ENCODE measurements at regions not wholly inside any gene's neighbourhood (a gene's known extent, or its start where the extent isn't known, plus 50 kb on each side); places are given as distances from the start of the nearest gene placed in this dataset.
"Not testable (repeated sequence)": the region's sequence is repeated elsewhere in the genome, so short reads cannot be mapped to it uniquely, and the experiment has no call there.

DNA sequence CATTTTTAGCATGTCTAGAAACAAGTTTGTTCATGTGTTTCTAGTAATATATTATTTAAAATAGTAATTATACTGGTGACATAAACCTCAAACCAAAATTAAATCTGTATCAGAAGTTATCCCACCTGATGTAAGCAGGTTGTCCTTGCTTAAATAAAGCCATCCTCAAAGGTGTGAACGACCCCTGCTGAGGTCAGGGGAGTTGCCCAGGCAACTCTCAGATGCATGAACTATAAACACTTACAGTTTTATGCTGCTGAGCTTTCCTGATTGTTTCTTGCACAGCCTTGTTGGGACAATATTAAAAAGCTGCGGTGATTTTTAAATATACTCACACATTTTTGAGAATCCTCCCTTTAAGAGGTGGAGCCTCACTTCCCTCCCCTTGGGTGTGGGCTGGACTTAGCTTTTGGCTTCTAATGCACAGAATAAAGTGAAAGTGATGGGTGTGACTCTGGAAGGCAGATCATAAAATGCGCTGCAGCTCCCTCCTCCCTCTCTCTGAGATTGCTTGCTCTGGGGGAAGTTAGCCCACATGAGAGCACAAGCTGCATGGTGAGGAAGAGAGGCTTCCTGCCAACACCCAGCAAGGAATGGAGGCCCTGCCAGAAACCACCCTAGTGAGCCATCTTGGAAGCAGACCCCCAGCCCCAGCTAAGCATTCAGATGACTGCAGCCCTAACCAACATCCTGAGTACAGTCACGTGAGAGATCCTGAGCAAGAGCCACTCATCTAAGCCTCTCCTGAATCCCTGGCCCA is 152.7 kb downstream of the SKIDA1 start:
- Histone ChIP-seq H3K27ac (ENCODE audit: low read length) (no peak overlapping the region), H3K4me2 (ENCODE audit: low read length) (peak overlapping the region; percentile 55), H3K79me2 (ENCODE audit: low read length) (no peaks in the 10 kb centered on the region), H3K9me3 (ENCODE audit: insufficient read depth, low read length) (no peaks in the 10 kb centered on the region), H3K4me1 (ENCODE audit: low read length) (peaks cover 8% of the 10 kb centered on the region), H3K9ac (ENCODE audit: low read length) (no peak overlapping the region), H3K4me3 (ENCODE audit: low read length) (no peak overlapping the region), H3K36me3 (replicated peaks; ENCODE audit: low read depth, low read length) (no peaks in the 10 kb centered on the region), H4K20me1 (ENCODE audit: insufficient read depth, low read length) (no peaks in the 10 kb centered on the region), H3K27me3 (ENCODE audit: low read depth, low read length) (no peaks in the 10 kb centered on the region), H2AFZ (ENCODE audit: low read depth, low read length) (peak overlapping the region; percentile 69)
- TF ChIP-seq, protein P1, sequence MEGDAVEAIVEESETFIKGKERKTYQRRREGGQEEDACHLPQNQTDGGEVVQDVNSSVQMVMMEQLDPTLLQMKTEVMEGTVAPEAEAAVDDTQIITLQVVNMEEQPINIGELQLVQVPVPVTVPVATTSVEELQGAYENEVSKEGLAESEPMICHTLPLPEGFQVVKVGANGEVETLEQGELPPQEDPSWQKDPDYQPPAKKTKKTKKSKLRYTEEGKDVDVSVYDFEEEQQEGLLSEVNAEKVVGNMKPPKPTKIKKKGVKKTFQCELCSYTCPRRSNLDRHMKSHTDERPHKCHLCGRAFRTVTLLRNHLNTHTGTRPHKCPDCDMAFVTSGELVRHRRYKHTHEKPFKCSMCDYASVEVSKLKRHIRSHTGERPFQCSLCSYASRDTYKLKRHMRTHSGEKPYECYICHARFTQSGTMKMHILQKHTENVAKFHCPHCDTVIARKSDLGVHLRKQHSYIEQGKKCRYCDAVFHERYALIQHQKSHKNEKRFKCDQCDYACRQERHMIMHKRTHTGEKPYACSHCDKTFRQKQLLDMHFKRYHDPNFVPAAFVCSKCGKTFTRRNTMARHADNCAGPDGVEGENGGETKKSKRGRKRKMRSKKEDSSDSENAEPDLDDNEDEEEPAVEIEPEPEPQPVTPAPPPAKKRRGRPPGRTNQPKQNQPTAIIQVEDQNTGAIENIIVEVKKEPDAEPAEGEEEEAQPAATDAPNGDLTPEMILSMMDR (IDR thresholded peaks at IDR 0.05; ENCODE audit: low read depth, low read length), result no peak
- TF ChIP-seq EZH2phosphoT487 (IDR thresholded peaks at IDR 0.05; ENCODE audit: low read depth), result no peak

DNA sequence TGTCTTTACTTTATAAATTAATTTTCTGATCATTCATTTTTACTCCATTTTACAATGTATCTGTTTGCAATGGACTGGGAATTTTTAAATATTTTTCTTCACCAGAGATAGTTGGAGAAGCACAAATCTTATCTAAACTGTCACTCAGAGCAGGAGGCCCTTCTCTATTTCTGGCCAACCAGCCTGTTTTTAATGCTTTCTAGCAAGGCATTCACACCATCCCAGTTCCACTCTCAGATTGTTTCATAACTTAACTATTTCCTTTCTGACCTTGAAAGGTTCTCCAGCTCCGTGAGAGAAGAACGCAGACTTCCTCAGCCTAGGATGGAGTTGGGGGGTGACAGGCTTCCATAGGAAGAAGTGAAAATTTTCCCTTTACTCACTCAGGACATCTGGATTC is 155.8 kb downstream of the SKIDA1 start:
- no peak for TF ChIP-seq EZH2phosphoT487 (IDR thresholded peaks at IDR 0.05; ENCODE audit: low read depth)
- TF ChIP-seq, protein P1 (IDR thresholded peaks at IDR 0.05; ENCODE audit: low read depth, low read length), result no peak
- Histone ChIP-seq H3K27ac (ENCODE audit: low read length) (no peak overlapping the region), H2AFZ (ENCODE audit: low read depth, low read length) (no peak overlapping the region)

DNA sequence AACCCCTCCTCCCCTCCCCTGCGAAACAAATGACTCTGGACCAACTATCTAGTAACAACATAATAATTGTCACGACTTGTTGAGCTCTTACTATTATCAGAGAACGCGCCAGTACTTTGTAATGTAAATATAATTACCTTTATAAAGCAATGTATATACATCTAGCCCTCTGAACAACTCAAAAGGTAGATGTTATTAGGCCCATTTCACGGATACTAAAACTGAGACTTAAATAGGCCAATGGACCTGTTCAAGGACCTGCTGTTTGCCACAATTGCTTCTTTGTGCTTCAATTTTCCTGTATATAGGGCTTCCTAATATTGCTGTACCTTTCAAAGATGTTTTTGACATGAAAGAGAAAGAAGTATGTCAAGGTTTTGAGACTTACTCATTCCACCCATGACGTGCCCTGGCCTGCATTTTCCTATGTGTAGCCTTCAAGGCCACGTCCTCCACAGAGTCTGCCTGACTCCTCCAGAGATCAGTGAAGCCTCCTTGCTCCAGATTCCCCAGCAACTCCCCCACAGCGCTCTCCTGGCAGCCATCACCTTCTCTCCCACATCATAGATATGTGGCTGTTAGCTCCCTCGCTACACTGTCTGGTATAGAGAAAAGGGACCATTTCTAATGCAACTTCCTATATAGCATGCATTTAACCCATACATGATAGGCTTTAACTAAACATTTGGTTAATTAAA is 156.6 kb downstream of the SKIDA1 start:
- no peak overlapping the region; the same call in 1 of the 2 replicates for H2AFZ ChIP-seq (ENCODE audit: low read depth, low read length)
- H3K36me3 ChIP-seq (replicated peaks; ENCODE audit: low read depth, low read length), result no peaks in the 10 kb centered on the region
- H3K9ac ChIP-seq (ENCODE audit: low read length), result no peak overlapping the region
- H3K4me1 ChIP-seq (ENCODE audit: low read length), result peaks cover 8% of the 10 kb centered on the region
- H3K4me3 ChIP-seq (ENCODE audit: low read length), result no peak overlapping the region
- TF ChIP-seq, protein P1 (IDR thresholded peaks at IDR 0.05; ENCODE audit: low read depth, low read length), result no peak
- TF ChIP-seq EZH2phosphoT487 (IDR thresholded peaks at IDR 0.05; ENCODE audit: low read depth), result no peak
- peak overlapping the region; percentile 51; the same call in 1 of the 2 replicates for H3K4me2 ChIP-seq (ENCODE audit: low read length)
- no peak overlapping the region for H3K27ac ChIP-seq (ENCODE audit: low read length)
- no peaks in the 10 kb centered on the region for H3K79me2 ChIP-seq (ENCODE audit: low read length)
- H3K27me3 ChIP-seq (ENCODE audit: low read depth, low read length), result no peaks in the 10 kb centered on the region
- no peaks in the 10 kb centered on the region for H4K20me1 ChIP-seq (ENCODE audit: insufficient read depth, low read length)
- H3K9me3 ChIP-seq (ENCODE audit: insufficient read depth, low read length), result no peaks in the 10 kb centered on the region

More for the DNA sequence above, 155.8 kb downstream of the SKIDA1 start:
- H3K36me3 ChIP-seq (replicated peaks; ENCODE audit: low read depth, low read length), result no peaks in the 10 kb centered on the region
- no peaks in the 10 kb centered on the region for H3K9me3 ChIP-seq (ENCODE audit: insufficient read depth, low read length)
- H3K4me2 ChIP-seq (ENCODE audit: low read length), result no peak overlapping the region
- H3K27me3 ChIP-seq (ENCODE audit: low read depth, low read length), result no peaks in the 10 kb centered on the region
- H4K20me1 ChIP-seq (ENCODE audit: insufficient read depth, low read length), result no peaks in the 10 kb centered on the region
- H3K4me1 ChIP-seq (ENCODE audit: low read length), result peaks cover 8% of the 10 kb centered on the region
- H3K4me3 ChIP-seq (ENCODE audit: low read length), result no peak overlapping the region
- no peak overlapping the region for H3K9ac ChIP-seq (ENCODE audit: low read length)
- no peaks in the 10 kb centered on the region for H3K79me2 ChIP-seq (ENCODE audit: low read length)

DNA sequence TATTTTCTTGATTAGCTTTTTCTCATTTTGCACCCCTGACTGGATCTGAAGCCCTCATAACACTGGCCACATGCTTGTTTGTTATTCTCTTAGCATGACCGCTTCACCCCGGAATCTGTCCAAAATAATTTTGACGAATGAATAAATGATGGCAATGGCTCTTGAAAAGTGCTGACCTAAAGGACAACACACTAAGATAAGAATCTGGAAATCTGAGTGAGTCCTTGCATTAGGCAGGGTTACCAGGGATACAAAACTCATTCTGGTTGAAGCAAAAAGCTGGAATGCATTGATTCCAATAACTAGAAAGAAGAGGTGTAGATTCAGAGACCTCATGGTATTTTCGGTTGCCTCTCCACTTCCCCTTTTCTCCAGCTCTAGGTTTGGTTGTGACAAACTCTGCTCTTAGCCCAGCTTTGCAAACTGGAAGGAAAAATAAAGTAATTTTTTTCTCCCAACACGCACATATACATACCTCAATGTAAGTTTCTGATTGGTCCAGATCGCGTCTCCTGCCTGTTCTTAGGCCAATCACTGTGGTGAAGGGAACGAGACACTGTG is 157.4 kb downstream of the SKIDA1 start:
- no peak overlapping the region for H3K4me3 ChIP-seq (ENCODE audit: low read length)
- H3K36me3 ChIP-seq (replicated peaks; ENCODE audit: low read depth, low read length), result no peaks in the 10 kb centered on the region
- H3K9ac ChIP-seq (ENCODE audit: low read length), result no peak overlapping the region
- no peaks in the 10 kb centered on the region for H4K20me1 ChIP-seq (ENCODE audit: insufficient read depth, low read length)
- no peaks in the 10 kb centered on the region for H3K9me3 ChIP-seq (ENCODE audit: insufficient read depth, low read length)
- H3K79me2 ChIP-seq (ENCODE audit: low read length), result no peaks in the 10 kb centered on the region
- peaks cover 8% of the 10 kb centered on the region for H3K4me1 ChIP-seq (ENCODE audit: low read length)
- peak overlapping the region; percentile 51 for H3K4me2 ChIP-seq (ENCODE audit: low read length)
- H3K27me3 ChIP-seq (ENCODE audit: low read depth, low read length), result no peaks in the 10 kb centered on the region
- H2AFZ ChIP-seq (ENCODE audit: low read depth, low read length), result no peak overlapping the region; the same call in 1 of the 2 replicates
- no peak for TF ChIP-seq EZH2phosphoT487 (IDR thresholded peaks at IDR 0.05; ENCODE audit: low read depth)
- TF ChIP-seq, protein P1 (IDR thresholded peaks at IDR 0.05; ENCODE audit: low read depth, low read length), result no peak
- no peak overlapping the region for H3K27ac ChIP-seq (ENCODE audit: low read length)

DNA sequence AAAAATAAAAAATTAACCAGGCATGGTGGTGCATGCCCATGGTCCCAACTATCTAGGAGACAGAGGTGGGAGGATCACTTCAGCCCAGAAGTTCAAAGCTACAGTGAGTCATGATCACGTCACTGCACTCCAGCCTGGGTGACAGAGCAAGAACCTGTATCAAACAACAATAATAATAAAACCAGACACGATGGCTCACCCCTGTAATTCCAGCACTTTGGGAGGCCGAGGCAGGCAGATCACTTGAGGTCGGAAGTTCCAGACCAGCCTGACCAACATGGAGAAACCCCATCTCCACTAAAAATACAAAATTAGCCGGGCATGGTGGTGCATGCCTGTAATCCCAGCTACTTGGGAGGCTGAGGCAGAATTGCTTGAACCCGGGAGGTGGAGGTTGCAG is 159.4 kb downstream of the SKIDA1 start:
- H4K20me1 ChIP-seq (ENCODE audit: insufficient read depth, low read length); H3K4me1 ChIP-seq (ENCODE audit: low read length); H3K9ac ChIP-seq (ENCODE audit: low read length); H2AFZ ChIP-seq (ENCODE audit: low read depth, low read length); H3K36me3 ChIP-seq (replicated peaks; ENCODE audit: low read depth, low read length); H3K79me2 ChIP-seq (ENCODE audit: low read length); H3K4me3 ChIP-seq (ENCODE audit: low read length); H3K4me2 ChIP-seq (ENCODE audit: low read length); H3K27ac ChIP-seq (ENCODE audit: low read length); H3K9me3 ChIP-seq (ENCODE audit: insufficient read depth, low read length); H3K27me3 ChIP-seq (ENCODE audit: low read depth, low read length): not testable (repeated sequence)

Data from OCI-LY3 (cell line).